Neuronal stem cell (in vitro differentiated cells): ENCODE measurements at regions not wholly inside any gene's neighbourhood (a gene's known extent, or its start where the extent isn't known, plus 50 kb on each side); places are given as distances from the start of the nearest gene placed in this dataset.

Source experiments
- DNase-seq: peaks from one replicate; pipeline ENCODE4 v3.0.0-alpha.2; 2013; ENCODE audit warnings: low spot score
- H2AFZ ChIP-seq: one replicate; pipeline ENCODE4 v1.6.1; 2013; ENCODE audit warnings: mild to moderate bottlenecking, low read length, inconsistent platforms
- H2AK5ac ChIP-seq: 2 replicates; pipeline ENCODE4 v1.6.1; 2013; ENCODE audit warnings: low read depth, mild to moderate bottlenecking, inconsistent platforms, low read length, moderate library complexity, mixed read lengths
- H2BK120ac ChIP-seq: 2 replicates; pipeline ENCODE4 v1.6.1; 2013; ENCODE audit warnings: low read depth, mild to moderate bottlenecking, inconsistent platforms, low read length, moderate library complexity, mixed read lengths
- H2BK12ac ChIP-seq: one replicate; pipeline ENCODE4 v1.6.1; 2013; ENCODE audit warnings: low read length, inconsistent platforms
- H2BK15ac ChIP-seq: 2 replicates; pipeline ENCODE4 v1.6.1; 2013; ENCODE audit warnings: mild to moderate bottlenecking, low read length, inconsistent platforms, mixed read lengths
- H2BK5ac ChIP-seq: one replicate; pipeline ENCODE4 v1.6.1; 2013; ENCODE audit warnings: inconsistent platforms, mild to moderate bottlenecking, low read length, moderate library complexity
- H3K14ac ChIP-seq: one replicate; pipeline ENCODE4 v1.6.1; 2013; ENCODE audit warnings: low read length, inconsistent platforms
- H3K18ac ChIP-seq: 2 replicates; pipeline ENCODE4 v1.6.1; 2013; ENCODE audit warnings: low read length, inconsistent platforms
- H3K23ac ChIP-seq: 2 replicates; pipeline ENCODE4 v1.6.1; 2013; ENCODE audit warnings: low read depth, mild to moderate bottlenecking, mixed read lengths, low read length, inconsistent platforms; ENCODE audit not compliant: poor library complexity
- H3K27ac ChIP-seq: replicated peaks from 3 replicates; pipeline ENCODE4 v1.5.1; 2013; ENCODE audit warnings: low read length, inconsistent platforms
- H3K27me3 ChIP-seq, 3 experiments: 2 replicates each; pipeline ENCODE4 v1.6.1; 2013; ENCODE audit warnings: low read length in 3 of 3, mild to moderate bottlenecking in 2 of 3, inconsistent platforms in 1 of 3, low read depth in 1 of 3, mixed read lengths in 1 of 3, moderate library complexity in 1 of 3; ENCODE audit not compliant: control insufficient read depth in 3 of 3, insufficient read depth in 3 of 3
- H3K36me3 ChIP-seq, 2 donors: replicated peaks in 1 of 2; 2 replicates each; pipeline ENCODE4 v1.6.1; 2013; ENCODE audit warnings: low read length in 2 of 2; ENCODE audit not compliant: control insufficient read depth in 2 of 2, insufficient read depth in 2 of 2
- H3K4ac ChIP-seq: 2 replicates; pipeline ENCODE4 v1.6.1; 2013; ENCODE audit warnings: inconsistent platforms, mild to moderate bottlenecking, low read length, moderate library complexity
- H3K4me1 ChIP-seq, 2 donors: 1 replicate in 1 of 2; 2 replicates in 1 of 2; pipeline ENCODE4 v1.6.1; 2013; ENCODE audit warnings: low read length in 2 of 2, low read depth in 1 of 2; ENCODE audit not compliant: control insufficient read depth in 2 of 2, insufficient read depth in 1 of 2
- H3K4me2 ChIP-seq: one replicate; pipeline ENCODE4 v1.6.1; 2013; ENCODE audit warnings: mild to moderate bottlenecking, low read length, inconsistent platforms; ENCODE audit not compliant: insufficient read depth, poor library complexity, severe bottlenecking
- H3K4me3 ChIP-seq, 2 donors: 2 replicates each; pipeline ENCODE4 v1.5.1; 2013; ENCODE audit warnings: low read length in 2 of 2, mild to moderate bottlenecking in 2 of 2, inconsistent platforms in 1 of 2, moderate library complexity in 1 of 2
- H3K79me1 ChIP-seq: one replicate; pipeline ENCODE4 v1.6.1; 2013; ENCODE audit warnings: low read depth, mild to moderate bottlenecking, inconsistent platforms, low read length, moderate library complexity
- H3K9ac ChIP-seq: one replicate; pipeline ENCODE4 v1.6.1; 2013; ENCODE audit warnings: mild to moderate bottlenecking, low read depth, low read length, inconsistent platforms; ENCODE audit not compliant: poor library complexity
- H3K9me3 ChIP-seq, 2 donors: replicated peaks in 1 of 2; 2 replicates each; pipeline versions ENCODE3 to v1.6.1; 2013; ENCODE audit warnings: low read length in 2 of 2, mild to moderate bottlenecking in 2 of 2, inconsistent platforms in 1 of 2, low read depth in 1 of 2, mixed read lengths in 1 of 2, moderate library complexity in 1 of 2; ENCODE audit not compliant: control insufficient read depth in 2 of 2, insufficient read depth in 1 of 2
- H4K8ac ChIP-seq: one replicate; pipeline ENCODE4 v1.6.1; 2013; ENCODE audit warnings: low read depth, mild to moderate bottlenecking, inconsistent platforms, low read length, moderate library complexity
- H4K91ac ChIP-seq: one replicate; pipeline ENCODE4 v1.6.1; 2013; ENCODE audit warnings: low read length, low read depth, mild to moderate bottlenecking, inconsistent platforms; ENCODE audit not compliant: poor library complexity
- whole genome bisulfite sequencing, 2 donors: extraction: QIAGEN DNeasy Blood & Tissue Kit; methylation state at CpG; one replicate each; pipeline ENCODE4 v1.1.7; 2013; ENCODE audit warnings: missing lambda C conversion rate in 2 of 2, mixed read lengths in 1 of 2; ENCODE audit not compliant: insufficient read length in 2 of 2, insufficient replicate concordance in 1 of 2; ENCODE audit errors: extremely low coverage in 2 of 2; 5-methylcytosine and 5-hydroxymethylcytosine counted together

DNA sequence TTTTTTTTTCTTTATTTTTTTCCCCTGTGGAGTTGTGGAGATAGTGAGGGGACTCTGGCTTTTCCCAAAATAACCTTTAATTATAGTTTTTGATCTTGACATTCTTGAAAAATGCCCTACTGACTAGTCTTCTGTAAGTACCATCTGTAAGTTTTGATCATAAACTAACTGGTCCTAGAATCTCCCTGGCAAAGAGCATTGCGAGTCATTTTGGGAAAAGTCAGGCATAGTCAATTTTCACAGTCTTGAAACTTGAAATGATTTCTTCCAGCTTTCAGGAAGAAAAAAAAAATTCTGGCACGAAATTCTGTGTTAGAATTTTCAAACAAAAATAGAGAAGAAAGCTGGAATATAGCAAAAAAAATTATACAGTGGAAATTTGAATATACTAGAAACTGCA is 181.2 kb upstream of the SNX7 start:
- Histone ChIP-seq H3K27ac (no peak overlapping the region), H2AK5ac (no peak overlapping the region), H3K4ac (no peak overlapping the region), H3K36me3 (no peaks in the 10 kb centered on the region), H4K91ac (no peak overlapping the region), H2BK5ac (no peak overlapping the region), H2BK12ac (no peak overlapping the region), H3K4me3 (no peak overlapping the region), H2BK120ac (no peak overlapping the region), H3K27me3 (no peaks in the 10 kb centered on the region), H2AFZ (no peak overlapping the region), H3K14ac (no peak overlapping the region), H2BK15ac (no peak overlapping the region), H3K9ac (no peak overlapping the region), H3K4me2 (no peak overlapping the region), H3K18ac (no peak overlapping the region), H3K4me1 (no peaks in the 10 kb centered on the region), H3K79me1 (no peaks in the 10 kb centered on the region), H4K8ac (no peak overlapping the region), H3K9me3 (no peaks in the 10 kb centered on the region), H3K23ac (no peak overlapping the region)
- DNase-seq = no peak
- WGBS, 2 donors = no CpG with 5 or more reads among the region's 2 CpGs

DNA sequence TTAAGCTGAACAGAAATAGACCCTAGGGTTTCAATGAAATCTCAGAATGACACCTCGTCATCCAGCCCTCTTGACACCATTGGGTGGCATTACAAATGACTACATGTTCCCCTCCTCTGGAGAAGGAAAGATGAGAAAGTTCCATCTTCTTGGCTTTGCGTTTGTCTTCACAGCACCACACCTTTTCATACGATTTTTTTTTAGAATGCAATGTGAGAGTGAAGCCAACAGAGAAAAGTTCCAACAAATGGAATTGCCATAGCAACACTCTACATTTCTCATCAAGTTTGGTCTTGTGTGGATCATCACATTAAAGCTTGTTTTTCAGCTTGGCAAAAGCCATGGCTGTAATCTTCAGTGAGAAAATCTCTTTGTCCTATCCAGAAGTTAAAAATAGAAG is 183.4 kb upstream of the SNX7 start:
- no CpG with 5 or more reads among the region's 3 CpGs for WGBS, 2 donors
- DNase-seq = no peak
- H3K9me3 ChIP-seq = no peaks in the 10 kb centered on the region
- H3K27me3 ChIP-seq = no peaks in the 10 kb centered on the region
- no peak overlapping the region for H2BK12ac ChIP-seq
- no peak overlapping the region for H2BK5ac ChIP-seq
- H3K4me3 ChIP-seq = no peak overlapping the region
- H4K91ac ChIP-seq = no peak overlapping the region
- H3K14ac ChIP-seq = no peak overlapping the region
- H3K4me2 ChIP-seq = no peak overlapping the region
- no peak overlapping the region for H3K9ac ChIP-seq
- H3K36me3 ChIP-seq = no peaks in the 10 kb centered on the region
- H3K27ac ChIP-seq = no peak overlapping the region
- no peak overlapping the region for H2AK5ac ChIP-seq
- H3K79me1 ChIP-seq = no peaks in the 10 kb centered on the region
- H2BK15ac ChIP-seq = no peak overlapping the region
- peak overlapping the region; percentile 1 for H2AFZ ChIP-seq
- H4K8ac ChIP-seq = no peak overlapping the region
- no peak overlapping the region for H3K23ac ChIP-seq
- no peak overlapping the region for H3K4ac ChIP-seq
- no peak overlapping the region for H3K18ac ChIP-seq
- H2BK120ac ChIP-seq = no peak overlapping the region
- no peaks in the 10 kb centered on the region for H3K4me1 ChIP-seq

DNA sequence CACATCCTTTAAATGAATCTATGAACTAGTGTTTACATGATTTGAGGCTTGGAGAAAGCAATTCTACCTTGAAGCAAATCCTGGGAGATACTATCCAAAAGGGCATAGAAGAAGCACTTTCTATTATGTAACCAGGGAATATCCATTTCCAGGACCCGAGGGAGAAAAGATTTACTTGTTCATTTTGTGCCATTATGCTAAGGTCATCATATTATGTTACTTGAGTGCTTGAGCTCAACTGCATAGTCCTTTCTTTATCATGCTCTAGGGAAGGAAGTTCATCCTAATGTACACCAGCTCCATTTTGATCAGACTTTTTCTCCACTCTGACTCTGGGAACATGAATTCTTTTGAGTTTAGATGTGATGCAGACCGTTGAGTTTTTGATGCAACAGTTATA is 188.6 kb upstream of the SNX7 start:
- no peak overlapping the region for H3K14ac ChIP-seq
- no peak overlapping the region for H2AK5ac ChIP-seq
- H2BK120ac ChIP-seq = no peak overlapping the region
- no peak overlapping the region for H3K4ac ChIP-seq
- no CpG with 5 or more reads among the region's 2 CpGs for WGBS, 2 donors
- no peak overlapping the region for H3K18ac ChIP-seq
- no peak overlapping the region for H3K4me2 ChIP-seq
- no peak overlapping the region for H2BK15ac ChIP-seq
- no peaks in the 10 kb centered on the region for H3K4me1 ChIP-seq
- H2BK5ac ChIP-seq = no peak overlapping the region
- H3K4me3 ChIP-seq = no peak overlapping the region
- H3K23ac ChIP-seq = no peak overlapping the region
- no peaks in the 10 kb centered on the region for H3K9me3 ChIP-seq
- no peak for DNase-seq
- no peak overlapping the region for H2AFZ ChIP-seq
- no peak overlapping the region for H3K27ac ChIP-seq
- H2BK12ac ChIP-seq = no peak overlapping the region
- H3K36me3 ChIP-seq = no peaks in the 10 kb centered on the region
- no peaks in the 10 kb centered on the region for H3K79me1 ChIP-seq
- H3K9ac ChIP-seq = no peak overlapping the region
- no peak overlapping the region for H4K91ac ChIP-seq
- no peak overlapping the region for H4K8ac ChIP-seq
- H3K27me3 ChIP-seq = no peaks in the 10 kb centered on the region

DNA sequence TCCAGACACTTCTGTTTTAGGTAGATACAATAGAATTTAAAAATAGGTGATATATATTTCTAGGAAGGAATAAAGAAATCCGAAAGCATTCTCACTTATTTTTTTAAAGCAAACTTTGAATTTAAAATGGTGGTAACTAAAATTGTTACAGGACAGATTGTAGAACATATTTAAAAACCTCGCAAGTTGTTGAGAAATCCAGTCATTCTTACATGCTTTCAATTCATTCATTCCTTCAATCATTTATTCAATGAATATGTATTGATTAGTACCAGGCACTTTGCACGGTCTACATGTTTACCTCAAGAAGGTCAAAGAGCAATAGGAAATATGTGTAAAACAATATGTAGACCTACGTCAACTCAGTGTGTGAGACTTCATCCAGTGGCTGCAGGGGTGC is 189.9 kb upstream of the SNX7 start:
- no peak overlapping the region for H2BK12ac ChIP-seq
- H4K8ac ChIP-seq = no peak overlapping the region
- DNase-seq = no peak

More for the DNA sequence above, 189.9 kb upstream of the SNX7 start:
- H3K27me3 ChIP-seq = no peaks in the 10 kb centered on the region
- no peak overlapping the region for H3K4ac ChIP-seq
- no peak overlapping the region for H2BK15ac ChIP-seq
- no peak overlapping the region for H2AFZ ChIP-seq
- no peak overlapping the region for H2BK5ac ChIP-seq
- no peak overlapping the region for H3K9ac ChIP-seq
- H3K9me3 ChIP-seq = no peaks in the 10 kb centered on the region
- H3K4me2 ChIP-seq = no peak overlapping the region
- no peak overlapping the region for H3K27ac ChIP-seq
- no peak overlapping the region for H3K4me3 ChIP-seq
- H2BK120ac ChIP-seq = no peak overlapping the region
- H3K18ac ChIP-seq = no peak overlapping the region
- no peaks in the 10 kb centered on the region for H3K36me3 ChIP-seq
- H3K79me1 ChIP-seq = no peaks in the 10 kb centered on the region
- H3K23ac ChIP-seq = no peak overlapping the region
- no peaks in the 10 kb centered on the region for H3K4me1 ChIP-seq
- WGBS, 2 donors = no CpG with 5 or more reads among the region's 4 CpGs
- no peak overlapping the region for H4K91ac ChIP-seq
- H3K14ac ChIP-seq = no peak overlapping the region
- no peak overlapping the region for H2AK5ac ChIP-seq
